ENCODE measurements at regions not wholly inside any gene's neighbourhood (a gene's known extent, or its start where the extent isn't known, plus 50 kb on each side); places are given as distances from the start of the nearest gene placed in this dataset.
"Not testable (repeated sequence)": the region's sequence is repeated elsewhere in the genome, so short reads cannot be mapped to it uniquely, and the experiment has no call there.

GRCh38 chr5:40134883-40135520 is 544.7 kb upstream of the PTGER4 start:
- no peak overlapping the region for H3K4me3 ChIP-seq (ENCODE audit: low read depth, low read length)

DNA sequence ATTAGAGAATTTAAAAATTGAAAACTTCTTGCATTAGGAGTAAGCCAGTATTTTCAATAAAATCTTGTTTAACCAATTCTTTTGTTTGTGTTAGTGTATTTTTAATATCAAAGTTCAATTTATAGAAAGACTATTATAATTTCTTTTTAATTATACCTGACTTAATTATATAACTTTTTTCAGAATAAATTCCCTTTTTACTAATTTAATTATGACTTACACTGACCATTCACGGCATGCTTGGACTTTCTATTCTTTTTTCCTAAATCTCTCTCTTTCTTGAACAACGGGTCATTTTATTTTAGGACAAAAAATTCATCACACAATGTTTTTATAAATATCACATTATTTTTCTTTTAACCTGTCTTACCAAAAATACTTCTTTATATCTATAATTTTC is 555.3 kb upstream of the PTGER4 start:
- TF ChIP-seq, protein P1, sequence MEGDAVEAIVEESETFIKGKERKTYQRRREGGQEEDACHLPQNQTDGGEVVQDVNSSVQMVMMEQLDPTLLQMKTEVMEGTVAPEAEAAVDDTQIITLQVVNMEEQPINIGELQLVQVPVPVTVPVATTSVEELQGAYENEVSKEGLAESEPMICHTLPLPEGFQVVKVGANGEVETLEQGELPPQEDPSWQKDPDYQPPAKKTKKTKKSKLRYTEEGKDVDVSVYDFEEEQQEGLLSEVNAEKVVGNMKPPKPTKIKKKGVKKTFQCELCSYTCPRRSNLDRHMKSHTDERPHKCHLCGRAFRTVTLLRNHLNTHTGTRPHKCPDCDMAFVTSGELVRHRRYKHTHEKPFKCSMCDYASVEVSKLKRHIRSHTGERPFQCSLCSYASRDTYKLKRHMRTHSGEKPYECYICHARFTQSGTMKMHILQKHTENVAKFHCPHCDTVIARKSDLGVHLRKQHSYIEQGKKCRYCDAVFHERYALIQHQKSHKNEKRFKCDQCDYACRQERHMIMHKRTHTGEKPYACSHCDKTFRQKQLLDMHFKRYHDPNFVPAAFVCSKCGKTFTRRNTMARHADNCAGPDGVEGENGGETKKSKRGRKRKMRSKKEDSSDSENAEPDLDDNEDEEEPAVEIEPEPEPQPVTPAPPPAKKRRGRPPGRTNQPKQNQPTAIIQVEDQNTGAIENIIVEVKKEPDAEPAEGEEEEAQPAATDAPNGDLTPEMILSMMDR (IDR thresholded peaks at IDR 0.05; ENCODE audit: insufficient read depth, low read depth, low read length), result no peak
- H3K4me3 ChIP-seq (ENCODE audit: low read depth, low read length), result no peak overlapping the region
- DNase-seq (ENCODE audit: low read depth), result no peak

More at GRCh38 chr5:40134883-40135520, 544.7 kb upstream of the PTGER4 start:
- TF ChIP-seq, protein P1 (IDR thresholded peaks at IDR 0.05; ENCODE audit: insufficient read depth, low read depth, low read length), result no peak
- peak; percentile 11 for DNase-seq (ENCODE audit: low read depth)

GRCh38 chr5:40121236-40121635 is 558.5 kb upstream of the PTGER4 start:
- H3K4me3 ChIP-seq (ENCODE audit: low read depth, low read length), result no peak overlapping the region
- TF ChIP-seq, protein P1 (IDR thresholded peaks at IDR 0.05; ENCODE audit: insufficient read depth, low read depth, low read length), result no peak
- no peak for DNase-seq (ENCODE audit: low read depth)

DNA sequence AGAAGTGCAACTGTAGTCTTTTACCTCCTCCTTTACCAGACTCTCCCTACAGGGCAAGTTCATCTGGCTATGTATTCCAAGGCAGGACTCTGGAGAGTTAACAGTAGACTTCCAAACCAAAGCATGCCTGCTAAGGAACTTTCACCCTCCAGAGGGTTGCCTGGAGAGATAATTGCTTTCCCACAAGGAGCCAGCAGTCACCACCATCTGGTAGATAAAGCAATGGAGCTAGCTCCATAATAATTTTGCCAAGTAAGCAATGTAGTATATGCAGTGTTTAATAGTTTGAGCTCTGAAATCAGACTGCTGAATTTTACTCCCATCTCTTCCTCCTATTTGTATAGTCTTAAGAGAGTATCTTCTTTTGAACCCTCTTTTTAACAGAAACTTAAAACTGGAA is 566.8 kb upstream of the PTGER4 start:
- TF ChIP-seq, protein P1 (IDR thresholded peaks at IDR 0.05; ENCODE audit: insufficient read depth, low read depth, low read length), result no peak
- DNase-seq (ENCODE audit: low read depth), result no peak

DNA sequence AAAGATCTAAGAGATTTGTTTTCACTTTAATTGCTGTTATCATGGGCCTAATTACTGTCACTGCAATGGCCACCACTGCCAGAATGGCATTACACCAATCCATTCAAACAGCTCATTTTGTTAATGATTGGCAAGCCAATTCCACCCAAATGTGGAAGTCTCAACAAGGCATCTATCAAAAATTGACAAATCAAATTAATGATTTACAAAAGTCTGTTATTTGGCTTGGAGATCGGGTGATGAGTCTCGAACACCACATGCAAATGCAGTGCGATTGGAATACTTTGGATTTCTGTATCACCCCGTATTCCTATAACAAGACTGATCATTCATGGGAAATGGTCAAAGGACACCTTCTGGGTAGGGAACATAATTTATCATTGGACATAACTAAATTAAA is 568.7 kb upstream of the PTGER4 start:
- not testable (repeated sequence) for H3K4me3 ChIP-seq (ENCODE audit: low read depth, low read length)

More for the DNA sequence above, 566.8 kb upstream of the PTGER4 start:
- H3K4me3 ChIP-seq (ENCODE audit: low read depth, low read length), result no peak overlapping the region

GRCh38 chr5:40108764-40109390 is 570.8 kb upstream of the PTGER4 start:
- peak; percentile 40 for DNase-seq (ENCODE audit: low read depth)
- H3K4me3 ChIP-seq (ENCODE audit: low read depth, low read length), result not testable (repeated sequence)

More for the DNA sequence above, 568.7 kb upstream of the PTGER4 start:
- DNase-seq (ENCODE audit: low read depth), result not testable (repeated sequence)

- not testable (repeated sequence) for DNase-seq (ENCODE audit: low read depth)
Observed at GRCh38 chr5:40107786-40108185, 571.9 kb upstream of the PTGER4 start.

DNA sequence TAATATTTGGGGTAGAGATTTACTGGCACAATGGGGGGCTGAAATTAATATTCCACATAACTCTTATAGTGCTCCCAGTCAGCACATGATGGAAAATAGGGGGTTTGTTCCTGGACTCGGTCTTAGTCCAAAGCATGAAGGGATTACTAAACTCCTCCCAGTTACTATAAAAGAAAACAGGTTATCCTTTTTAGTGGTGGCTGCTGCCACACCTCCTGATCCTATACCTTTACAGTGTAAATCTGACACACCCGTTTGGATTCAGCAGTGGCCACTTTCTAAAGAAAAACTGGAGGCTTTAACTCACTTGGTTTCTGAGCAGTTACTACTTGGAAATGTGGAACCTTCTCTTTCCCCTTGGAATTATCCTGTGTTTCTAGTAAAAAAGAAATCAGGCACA is 572.9 kb upstream of the PTGER4 start:
- TF ChIP-seq, protein P1 (IDR thresholded peaks at IDR 0.05; ENCODE audit: insufficient read depth, low read depth, low read length), result no peak
- no peak for DNase-seq (ENCODE audit: low read depth)
- no peak overlapping the region for H3K4me3 ChIP-seq (ENCODE audit: low read depth, low read length)

More at GRCh38 chr5:40107786-40108185, 571.9 kb upstream of the PTGER4 start:
- not testable (repeated sequence) for H3K4me3 ChIP-seq (ENCODE audit: low read depth, low read length)
